ENCODE measurements at regions not wholly inside any gene's neighbourhood (a gene's known extent, or its start where the extent isn't known, plus 50 kb on each side); places are given as distances from the start of the nearest gene placed in this dataset.
"Not testable (repeated sequence)": the region's sequence is repeated elsewhere in the genome, so short reads cannot be mapped to it uniquely, and the experiment has no call there.

- Histone ChIP-seq H3K4me2 (ENCODE audit: low read length) (no peak overlapping the region), H3K9ac (ENCODE audit: low read length) (no peak overlapping the region), H3K79me2 (ENCODE audit: low read length) (no peaks in the 10 kb centered on the region), H3K9me3 (ENCODE audit: insufficient read depth, low read length) (no peaks in the 10 kb centered on the region), H3K36me3 (replicated peaks; ENCODE audit: low read depth, low read length) (no peaks in the 10 kb centered on the region), H2AFZ (ENCODE audit: low read depth, low read length) (no peak overlapping the region), H3K27ac (ENCODE audit: low read length) (no peak overlapping the region), H3K4me1 (ENCODE audit: low read length) (no peaks in the 10 kb centered on the region), H3K4me3 (ENCODE audit: low read length) (no peak overlapping the region), H4K20me1 (ENCODE audit: insufficient read depth, low read length) (no peaks in the 10 kb centered on the region), H3K27me3 (ENCODE audit: low read depth, low read length) (no peaks in the 10 kb centered on the region)
- TF ChIP-seq EZH2phosphoT487 (IDR thresholded peaks at IDR 0.05; ENCODE audit: low read depth) (no peak), CTCF (IDR thresholded peaks at IDR 0.05; ENCODE audit: low read depth, low read length) (no peak)
These were observed 408.3 kb upstream of the NR5A2 start for GRCh38 chr1:199619223-199619622.

DNA sequence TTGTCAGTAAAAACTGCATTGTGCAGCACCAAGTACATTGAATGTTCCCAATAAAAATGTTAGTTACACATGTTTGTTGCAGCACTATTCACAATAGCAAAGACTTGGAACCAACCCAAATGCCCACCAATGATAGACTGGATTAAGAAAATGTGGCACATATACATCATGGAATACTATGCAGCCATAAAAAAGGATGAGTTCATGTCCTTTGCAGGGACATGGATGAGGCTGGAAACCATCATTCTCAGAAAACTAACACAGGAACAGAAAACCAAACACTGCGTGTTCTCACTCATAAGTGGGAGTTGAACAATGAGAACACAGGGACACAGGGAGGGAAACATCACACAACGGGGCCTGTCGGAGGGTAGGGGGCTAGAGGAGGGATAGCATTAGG, 401.3 kb upstream of the NR5A2 start:
- not testable (repeated sequence) for H4K20me1 ChIP-seq (ENCODE audit: insufficient read depth, low read length); H3K4me1 ChIP-seq (ENCODE audit: low read length); H3K4me3 ChIP-seq (ENCODE audit: low read length); H3K9me3 ChIP-seq (ENCODE audit: insufficient read depth, low read length); H3K27me3 ChIP-seq (ENCODE audit: low read depth, low read length); H2AFZ ChIP-seq (ENCODE audit: low read depth, low read length); H3K79me2 ChIP-seq (ENCODE audit: low read length); H3K27ac ChIP-seq (ENCODE audit: low read length); H3K9ac ChIP-seq (ENCODE audit: low read length); H3K4me2 ChIP-seq (ENCODE audit: low read length); H3K36me3 ChIP-seq (replicated peaks; ENCODE audit: low read depth, low read length)

GRCh38 chr1:199629624-199630023, 397.9 kb upstream of the NR5A2 start:
- Histone ChIP-seq H2AFZ (ENCODE audit: low read depth, low read length) (no peak overlapping the region), H3K4me2 (ENCODE audit: low read length) (no peak overlapping the region), H3K4me1 (ENCODE audit: low read length) (no peaks in the 10 kb centered on the region), H4K20me1 (ENCODE audit: insufficient read depth, low read length) (no peaks in the 10 kb centered on the region), H3K9me3 (ENCODE audit: insufficient read depth, low read length) (no peaks in the 10 kb centered on the region), H3K4me3 (ENCODE audit: low read length) (no peak overlapping the region), H3K36me3 (replicated peaks; ENCODE audit: low read depth, low read length) (no peaks in the 10 kb centered on the region), H3K9ac (ENCODE audit: low read length) (no peak overlapping the region), H3K27me3 (ENCODE audit: low read depth, low read length) (no peaks in the 10 kb centered on the region), H3K79me2 (ENCODE audit: low read length) (no peaks in the 10 kb centered on the region), H3K27ac (ENCODE audit: low read length) (no peak overlapping the region)
- TF ChIP-seq CTCF (IDR thresholded peaks at IDR 0.05; ENCODE audit: low read depth, low read length) (no peak), EZH2phosphoT487 (IDR thresholded peaks at IDR 0.05; ENCODE audit: low read depth) (no peak)

DNA sequence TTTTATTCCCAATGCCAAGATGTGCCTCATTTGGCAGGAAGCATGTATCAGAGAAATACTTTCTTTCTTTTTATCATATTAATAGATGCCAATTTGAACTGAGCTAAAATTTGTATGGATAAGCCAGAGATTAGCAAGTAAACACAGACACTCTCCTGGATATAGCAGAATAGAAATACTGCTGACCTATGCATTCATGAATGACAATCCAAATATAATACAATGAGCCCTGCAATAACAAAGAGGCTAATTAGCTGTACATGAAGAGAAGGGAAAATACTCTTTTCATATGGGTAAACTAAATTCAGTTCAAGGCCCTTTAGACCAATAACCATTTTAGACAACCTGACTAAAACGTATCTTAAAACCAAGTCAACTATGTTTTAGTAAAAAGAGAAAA, 388.1 kb upstream of the NR5A2 start:
- Histone ChIP-seq H3K27me3 (ENCODE audit: low read depth, low read length) (no peaks in the 10 kb centered on the region), H3K79me2 (ENCODE audit: low read length) (no peaks in the 10 kb centered on the region), H3K4me2 (ENCODE audit: low read length) (no peak overlapping the region), H3K9me3 (ENCODE audit: insufficient read depth, low read length) (no peaks in the 10 kb centered on the region), H2AFZ (ENCODE audit: low read depth, low read length) (no peak overlapping the region), H4K20me1 (ENCODE audit: insufficient read depth, low read length) (no peaks in the 10 kb centered on the region), H3K27ac (ENCODE audit: low read length) (no peak overlapping the region), H3K4me3 (ENCODE audit: low read length) (no peak overlapping the region), H3K36me3 (replicated peaks; ENCODE audit: low read depth, low read length) (no peaks in the 10 kb centered on the region), H3K4me1 (ENCODE audit: low read length) (peaks cover 15% of the 10 kb centered on the region), H3K9ac (ENCODE audit: low read length) (no peak overlapping the region)
- TF ChIP-seq EZH2phosphoT487 (IDR thresholded peaks at IDR 0.05; ENCODE audit: low read depth), result no peak

- Histone ChIP-seq H3K79me2 (ENCODE audit: low read length) (no peaks in the 10 kb centered on the region), H2AFZ (ENCODE audit: low read depth, low read length) (no peak overlapping the region), H3K27ac (ENCODE audit: low read length) (no peak overlapping the region), H4K20me1 (ENCODE audit: insufficient read depth, low read length) (no peaks in the 10 kb centered on the region), H3K9ac (ENCODE audit: low read length) (no peak overlapping the region), H3K36me3 (replicated peaks; ENCODE audit: low read depth, low read length) (no peaks in the 10 kb centered on the region), H3K27me3 (ENCODE audit: low read depth, low read length) (no peaks in the 10 kb centered on the region), H3K9me3 (ENCODE audit: insufficient read depth, low read length) (no peaks in the 10 kb centered on the region), H3K4me2 (ENCODE audit: low read length) (no peak overlapping the region), H3K4me1 (ENCODE audit: low read length) (peaks cover 15% of the 10 kb centered on the region), H3K4me3 (ENCODE audit: low read length) (no peak overlapping the region)
- TF ChIP-seq CTCF (IDR thresholded peaks at IDR 0.05; ENCODE audit: low read depth, low read length), result no peak
- TF ChIP-seq EZH2phosphoT487 (IDR thresholded peaks at IDR 0.05; ENCODE audit: low read depth), result no peak
These were observed 386.0 kb upstream of the NR5A2 start for GRCh38 chr1:199641531-199641930.

All from OCI-LY3 (cell line).